GM23248 (cell line): ENCODE measurements at regions not wholly inside any gene's neighbourhood (a gene's known extent, or its start where the extent isn't known, plus 50 kb on each side); places are given as distances from the start of the nearest gene placed in this dataset.

Experiments used
- DNase-seq: peaks from one replicate; pipeline ENCODE4 v3.0.0-alpha.2; 2015
- H2AFZ ChIP-seq: fragments of 200-600 bp; sonication (generic); 2 replicates; pipeline ENCODE4 v1.6.1; 2016; ENCODE audit warnings: antibody characterized with exemption
- H3F3A ChIP-seq: fragments of 200-600 bp; sonication (generic); 2 replicates; pipeline ENCODE4 v1.6.1; 2016; ENCODE audit warnings: mild to moderate bottlenecking, antibody characterized with exemption, mixed run types; ENCODE audit not compliant: insufficient read depth
- H3K27ac ChIP-seq: fragments of 200-600 bp; sonication (generic); 2 replicates; pipeline ENCODE4 v1.5.1; 2016; ENCODE audit warnings: mild to moderate bottlenecking
- H3K27me3 ChIP-seq: fragments of 200-600 bp; sonication (generic); replicated peaks from 2 replicates; pipeline ENCODE4 v1.6.1; 2016; ENCODE audit warnings: mild to moderate bottlenecking; ENCODE audit not compliant: insufficient read depth
- H3K36me3 ChIP-seq: fragments of 200-600 bp; sonication (generic); 2 replicates; pipeline ENCODE4 v1.6.1; 2016; ENCODE audit warnings: low read depth, mild to moderate bottlenecking
- H3K4me1 ChIP-seq: fragments of 200-600 bp; sonication (generic); 2 replicates; pipeline ENCODE4 v1.6.1; 2016; ENCODE audit warnings: mild to moderate bottlenecking; ENCODE audit not compliant: insufficient read depth
- H3K4me2 ChIP-seq: fragments of 200-600 bp; sonication (generic); one replicate; pipeline ENCODE4 v1.6.1; 2016; ENCODE audit warnings: mild to moderate bottlenecking; ENCODE audit not compliant: unreplicated experiment
- H3K4me3 ChIP-seq: fragments of 200-600 bp; sonication (generic); 2 replicates; pipeline ENCODE4 v1.5.1; 2016; ENCODE audit warnings: mild to moderate bottlenecking
- H3K79me2 ChIP-seq: fragments of 200-600 bp; sonication (generic); 2 replicates; pipeline ENCODE4 v1.6.1; 2016; ENCODE audit warnings: mild to moderate bottlenecking; ENCODE audit not compliant: insufficient read depth
- H3K9ac ChIP-seq: fragments of 200-600 bp; sonication (generic); 2 replicates; pipeline ENCODE4 v1.6.1; 2016; ENCODE audit warnings: mild to moderate bottlenecking
- H3K9me2 ChIP-seq: fragments of 200-600 bp; sonication (generic); 2 replicates; pipeline ENCODE4 v1.6.1; 2016; ENCODE audit warnings: mixed run types, mild to moderate bottlenecking, moderate library complexity; ENCODE audit not compliant: insufficient read depth
- H3K9me3 ChIP-seq: fragments of 200-600 bp; sonication (generic); one replicate; pipeline ENCODE4 v1.6.1; 2017; ENCODE audit warnings: low read depth
- H4K20me1 ChIP-seq: fragments of 200-600 bp; sonication (generic); 2 replicates; pipeline ENCODE4 v1.6.0; 2016; ENCODE audit not compliant: insufficient read depth
- EZH2 ChIP-seq: fragments of 200-600 bp; sonication (generic); IDR thresholded peaks from 2 replicates; pipeline ENCODE4 v1.6.1; 2018; ENCODE audit warnings: antibody characterized with exemption, mild to moderate bottlenecking; ENCODE audit not compliant: insufficient read depth, poor library complexity, severe bottlenecking
- EZH2phosphoT487 ChIP-seq: fragments of 200-600 bp; sonication (generic); IDR thresholded peaks from 2 replicates; pipeline ENCODE4 v1.6.1; 2018; ENCODE audit warnings: antibody characterized with exemption, moderate library complexity, mild to moderate bottlenecking, low read depth; ENCODE audit not compliant: insufficient read depth
- WGBS, 2 experiments: methylation state at CpG; one replicate each; pipeline ENCODE4 v1.1.6; 2015 to 2017; ENCODE audit warnings: low lambda C conversion rate in 2 of 2, low coverage in 1 of 2; ENCODE audit errors: missing lambda C conversion rate in 2 of 2; 5-methylcytosine and 5-hydroxymethylcytosine counted together
- in situ Hi-C: fragments of 300-500 bp; cut with MboI; formaldehyde crosslinking; loops from 2 replicates; pipeline ENCODE4 v1.15.0; 2020

- Histone ChIP-seq H2AFZ (no peak overlapping the region), H3K27ac (no peak overlapping the region), H3K4me2 (no peak overlapping the region), H3K36me3 (no peaks in the 10 kb centered on the region), H3K79me2 (no peaks in the 10 kb centered on the region), H3F3A (peaks cover 24% of the 10 kb centered on the region), H3K4me3 (no peak overlapping the region), H3K4me1 (peaks cover 15% of the 10 kb centered on the region; the same call in 1 of the 2 replicates), H3K27me3 (peaks cover 40% of the 10 kb centered on the region), H3K9ac (no peak overlapping the region), H3K9me2 (no peaks in the 10 kb centered on the region), H3K9me3 (no peaks in the 10 kb centered on the region), H4K20me1 (no peaks in the 10 kb centered on the region)
- 2 to 3% methylated on average over 4 of the region's 4 CpGs for WGBS, 2 experiments
- peak; percentile 40 for DNase-seq
- in situ Hi-C loops = no loop called here
- TF ChIP-seq EZH2 = no peak
- TF ChIP-seq EZH2phosphoT487 = no peak
Observed at GRCh38 chr9:81035171-81035570, 654.2 kb downstream of the TLE1 start.

- TF ChIP-seq EZH2phosphoT487 (no peak), EZH2 (no peak)
- Histone ChIP-seq H3K4me1 (peaks cover 20% of the 10 kb centered on the region), H3K9ac (no peak overlapping the region), H3K27me3 (peaks cover 25% of the 10 kb centered on the region), H3K27ac (no peak overlapping the region), H2AFZ (no peak overlapping the region), H4K20me1 (no peaks in the 10 kb centered on the region), H3K9me3 (no peaks in the 10 kb centered on the region), H3K79me2 (no peaks in the 10 kb centered on the region), H3K9me2 (no peaks in the 10 kb centered on the region), H3K4me3 (no peak overlapping the region), H3F3A (peaks cover 33% of the 10 kb centered on the region), H3K4me2 (no peak overlapping the region), H3K36me3 (no peaks in the 10 kb centered on the region)
- peak; percentile 9 for DNase-seq
- in situ Hi-C loops = no loop called here
- 77 to 95% methylated on average over 1 of the region's 1 CpG for WGBS, 2 experiments
Observed at GRCh38 chr9:81032831-81033230, 656.5 kb downstream of the TLE1 start.

- H3K27ac ChIP-seq = no peak overlapping the region
- no peak overlapping the region for H2AFZ ChIP-seq
- no peaks in the 10 kb centered on the region for H3K9me3 ChIP-seq
- in situ Hi-C loops = no loop called here
- H3K9ac ChIP-seq = no peak overlapping the region
- H3K4me2 ChIP-seq = no peak overlapping the region
- H3K36me3 ChIP-seq = no peaks in the 10 kb centered on the region
- peaks cover 34% of the 10 kb centered on the region for H3F3A ChIP-seq
- WGBS, 2 experiments = 33 to 35% methylated on average over 2 of the region's 2 CpGs
- no peaks in the 10 kb centered on the region for H3K9me2 ChIP-seq
- DNase-seq = peak; percentile 84
- no peaks in the 10 kb centered on the region for H4K20me1 ChIP-seq
- H3K4me3 ChIP-seq = no peak overlapping the region
- no peaks in the 10 kb centered on the region for H3K79me2 ChIP-seq
- TF ChIP-seq EZH2phosphoT487 (no peak), EZH2 (no peak)
- peaks cover 21% of the 10 kb centered on the region for H3K4me1 ChIP-seq
- peaks cover 17% of the 10 kb centered on the region; the same call in 1 of the 2 replicates for H3K27me3 ChIP-seq
Observed at GRCh38 chr9:81032030-81032572, 657.2 kb downstream of the TLE1 start.

- Histone ChIP-seq H3K4me2 (no peak overlapping the region), H3K27ac (no peak overlapping the region), H3K79me2 (no peaks in the 10 kb centered on the region), H3K36me3 (no peaks in the 10 kb centered on the region), H3K9me3 (no peaks in the 10 kb centered on the region), H3K9me2 (no peaks in the 10 kb centered on the region), H3K4me1 (peaks cover 21% of the 10 kb centered on the region), H3K4me3 (no peak overlapping the region), H3K27me3 (0 out of 2 replicates have a peak, but pooled peaks cover 12% of the 10 kb centered on the region), H4K20me1 (no peaks in the 10 kb centered on the region), H3F3A (peaks cover 34% of the 10 kb centered on the region), H2AFZ (no peak overlapping the region), H3K9ac (no peak overlapping the region)
- WGBS, 2 experiments = 81 to 85% methylated on average over 7 of the region's 7 CpGs
- in situ Hi-C loops = no loop called here
- DNase-seq = no peak
- TF ChIP-seq EZH2 (no peak), EZH2phosphoT487 (no peak)
Observed at GRCh38 chr9:81031422-81032029, 657.8 kb downstream of the TLE1 start.

GRCh38 chr9:81030027-81030426 lies 659.3 kb downstream of the TLE1 start:
- no peaks in the 10 kb centered on the region for H3K9me3 ChIP-seq
- H3K36me3 ChIP-seq = no peaks in the 10 kb centered on the region
- peaks cover 8% of the 10 kb centered on the region; the same call in 1 of the 2 replicates for H3K27me3 ChIP-seq
- H4K20me1 ChIP-seq = no peaks in the 10 kb centered on the region
- H3K9ac ChIP-seq = no peak overlapping the region
- no peak overlapping the region for H3K27ac ChIP-seq
- H3K4me1 ChIP-seq = peaks cover 13% of the 10 kb centered on the region
- peaks cover 27% of the 10 kb centered on the region for H3F3A ChIP-seq
- no peak overlapping the region for H3K4me2 ChIP-seq
- no peak overlapping the region for H2AFZ ChIP-seq
- H3K4me3 ChIP-seq = no peak overlapping the region
- H3K9me2 ChIP-seq = no peaks in the 10 kb centered on the region
- no peak for DNase-seq
- H3K79me2 ChIP-seq = no peaks in the 10 kb centered on the region
- no peak for TF ChIP-seq EZH2phosphoT487
- TF ChIP-seq EZH2 = no peak
- in situ Hi-C loops = no loop called here
